Heart right ventricle (tissue), 16 donors: ENCODE measurements at regions not wholly inside any gene's neighbourhood (a gene's known extent, or its start where the extent isn't known, plus 50 kb on each side); places are given as distances from the start of the nearest gene placed in this dataset.
"Not testable (repeated sequence)": the region's sequence is repeated elsewhere in the genome, so short reads cannot be mapped to it uniquely, and the experiment has no call there.

Experiments used
- ATAC-seq, 8 donors: fragments of 200-7000 bp; cut with Tn5 transposase; one replicate each; pipeline ENCODE4 v1.9.1; 2020; ENCODE audit warnings: mild to moderate bottlenecking in 8 of 8, moderate library complexity in 8 of 8, moderate number of reproducible peaks in 1 of 8
- DNase-seq, 2 donors: peaks; one replicate each; pipeline ENCODE4 v3.0.0-alpha.2; 2020
- H3K27ac ChIP-seq, 10 donors: fragments of 200-600 bp; sonication (generic) in 2 of 10; one replicate each; pipeline versions ENCODE4 v1.5.0 to v1.8.0; 2020 to 2022; ENCODE audit warnings: mild to moderate bottlenecking in 3 of 10
- H3K27me3 ChIP-seq, 7 donors: fragments of 200-600 bp; one replicate each; pipeline ENCODE4 v1.8.0; 2021 to 2022; ENCODE audit warnings: mild to moderate bottlenecking in 2 of 7
- H3K36me3 ChIP-seq, 9 donors: fragments of 200-600 bp; sonication (generic) in 1 of 9; one replicate each; pipeline versions ENCODE4 v1.5.0 to v1.8.0; 2020 to 2022; ENCODE audit warnings: mild to moderate bottlenecking in 2 of 9
- H3K4me1 ChIP-seq, 9 donors: fragments of 200-600 bp; sonication (generic) in 1 of 9; one replicate each; pipeline versions ENCODE4 v1.5.0 to v1.8.0; 2020 to 2022; ENCODE audit warnings: mild to moderate bottlenecking in 4 of 9
- H3K4me3 ChIP-seq, 10 donors: fragments of 200-600 bp; sonication (generic) in 2 of 10; one replicate each; pipeline versions ENCODE4 v1.5.0 to v1.8.0; 2020 to 2022; ENCODE audit warnings: mild to moderate bottlenecking in 7 of 10, moderate library complexity in 2 of 10
- H3K9me3 ChIP-seq, 11 donors: fragments of 200-600 bp in 10 of 11; sonication (generic) in 2 of 11; one replicate each; pipeline versions ENCODE4 v1.5.0 to v1.8.0; 2013 to 2022; ENCODE audit warnings: mild to moderate bottlenecking in 2 of 11, control low read depth in 1 of 11, moderate library complexity in 1 of 11
- WGBS, 2 donors: extraction: QIAGEN DNeasy Blood & Tissue Kit; methylation state at CpG; one replicate each; pipeline ENCODE4 v1.1.7; 2013; ENCODE audit warnings: inconsistent platforms in 1 of 2; 5-methylcytosine and 5-hydroxymethylcytosine counted together
- intact Hi-C, 10 donors: fragments of 100-400 bp; cut with DNase I; formaldehyde crosslinking; loops; one replicate each; pipeline versions ENCODE4 v1.11.1 to v1.14.2; 2022
- TF ChIP-seq, protein P1 (sequence below), 9 donors: fragments of 200-600 bp; sonication (generic) in 2 of 9; IDR thresholded peaks; one replicate each; pipeline versions ENCODE4 v1.5.0 to v1.8.0; 2021 to 2022; ENCODE audit warnings: antibody characterized with exemption in 9 of 9, mild to moderate bottlenecking in 5 of 9, moderate library complexity in 1 of 9
- donor health status: Arrhythmogenic right ventricular cardiomyopathy.
- donor health status: ischemic (EF 13 %, LVEDD 7.1; RV severe dilation, severe dysfunction).
- donor health status: healthy with polysubstance abuse.
- donor health status: DM: no; HTN: yes; CAD: no.
- donor health status: DM: no; HTN: no; CAD: no.
- donor health status: ischemic (EF 25% LVEDD 6.9; RV normal size, moderate dysfunction).
- donor health status: ischemic (EF 25% LVEDD 5.7; RV mildly dilated, moderate dysfunction).
- donor health status: healthy.
- donor health status: DM: yes; HTN: yes; CAD: no.
- donor health status: Ischemic cardiomyopathy.
- donor health status: ischemic (EF 35%, LVEDD 5.7; RV mildly dilated, moderate dysfunction).
- donor health status: nonischemic (EF 11% LVEDD 7.7; RV severe dilation, severe dysfunction).
- donor health status: DM: yes; HTN: yes; CAD: no.
- donor health status: PGD.
- donor health status: ischemic (EF 29% LVEDD 5.4; RV normal size, mild dysfunction).
- donor health status: nonischemic (EF 23%, LVEDD 6.1; RV moderate dilation, normal function).

DNA sequence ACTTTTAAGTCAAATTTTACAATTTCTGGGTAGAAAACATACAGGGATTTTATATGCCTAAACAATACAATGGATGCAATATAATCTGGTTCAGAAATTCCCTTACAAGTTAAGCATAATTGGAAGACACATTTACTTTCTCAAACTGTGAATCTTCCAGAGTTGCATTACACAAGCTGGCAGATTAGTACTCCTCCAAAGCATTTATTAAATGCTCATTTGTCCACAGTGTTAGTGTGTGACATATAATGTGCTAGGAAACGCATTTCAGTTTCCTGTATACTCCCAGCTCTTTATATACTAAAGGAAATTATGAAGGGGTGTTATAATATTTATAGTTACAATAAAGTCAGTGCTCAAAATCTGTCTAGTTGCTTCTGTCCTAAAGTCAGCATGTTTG lies 239.0 kb upstream of the FIGN start:
- Histone ChIP-seq H3K36me3 (no peaks in the 10 kb centered on the region), H3K4me1 (peaks cover 0 to 12% (median 0%) of the 10 kb centered on the region in 9 donors), H3K27me3 (no peaks in the 10 kb centered on the region), H3K9me3 (peaks cover 0 to 10% (median 0%) of the 10 kb centered on the region in 11 donors), H3K27ac (no peak overlapping the region), H3K4me3 (no peak overlapping the region)
- TF ChIP-seq, protein P1, sequence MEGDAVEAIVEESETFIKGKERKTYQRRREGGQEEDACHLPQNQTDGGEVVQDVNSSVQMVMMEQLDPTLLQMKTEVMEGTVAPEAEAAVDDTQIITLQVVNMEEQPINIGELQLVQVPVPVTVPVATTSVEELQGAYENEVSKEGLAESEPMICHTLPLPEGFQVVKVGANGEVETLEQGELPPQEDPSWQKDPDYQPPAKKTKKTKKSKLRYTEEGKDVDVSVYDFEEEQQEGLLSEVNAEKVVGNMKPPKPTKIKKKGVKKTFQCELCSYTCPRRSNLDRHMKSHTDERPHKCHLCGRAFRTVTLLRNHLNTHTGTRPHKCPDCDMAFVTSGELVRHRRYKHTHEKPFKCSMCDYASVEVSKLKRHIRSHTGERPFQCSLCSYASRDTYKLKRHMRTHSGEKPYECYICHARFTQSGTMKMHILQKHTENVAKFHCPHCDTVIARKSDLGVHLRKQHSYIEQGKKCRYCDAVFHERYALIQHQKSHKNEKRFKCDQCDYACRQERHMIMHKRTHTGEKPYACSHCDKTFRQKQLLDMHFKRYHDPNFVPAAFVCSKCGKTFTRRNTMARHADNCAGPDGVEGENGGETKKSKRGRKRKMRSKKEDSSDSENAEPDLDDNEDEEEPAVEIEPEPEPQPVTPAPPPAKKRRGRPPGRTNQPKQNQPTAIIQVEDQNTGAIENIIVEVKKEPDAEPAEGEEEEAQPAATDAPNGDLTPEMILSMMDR (IDR thresholded peaks at IDR 0.05) = no peak
- no peak for ATAC-seq
- 58 to 63% methylated on average over 1 of the region's 1 CpG for WGBS, 2 donors
- no peak for DNase-seq
- intact Hi-C loops = no loop called here

DNA sequence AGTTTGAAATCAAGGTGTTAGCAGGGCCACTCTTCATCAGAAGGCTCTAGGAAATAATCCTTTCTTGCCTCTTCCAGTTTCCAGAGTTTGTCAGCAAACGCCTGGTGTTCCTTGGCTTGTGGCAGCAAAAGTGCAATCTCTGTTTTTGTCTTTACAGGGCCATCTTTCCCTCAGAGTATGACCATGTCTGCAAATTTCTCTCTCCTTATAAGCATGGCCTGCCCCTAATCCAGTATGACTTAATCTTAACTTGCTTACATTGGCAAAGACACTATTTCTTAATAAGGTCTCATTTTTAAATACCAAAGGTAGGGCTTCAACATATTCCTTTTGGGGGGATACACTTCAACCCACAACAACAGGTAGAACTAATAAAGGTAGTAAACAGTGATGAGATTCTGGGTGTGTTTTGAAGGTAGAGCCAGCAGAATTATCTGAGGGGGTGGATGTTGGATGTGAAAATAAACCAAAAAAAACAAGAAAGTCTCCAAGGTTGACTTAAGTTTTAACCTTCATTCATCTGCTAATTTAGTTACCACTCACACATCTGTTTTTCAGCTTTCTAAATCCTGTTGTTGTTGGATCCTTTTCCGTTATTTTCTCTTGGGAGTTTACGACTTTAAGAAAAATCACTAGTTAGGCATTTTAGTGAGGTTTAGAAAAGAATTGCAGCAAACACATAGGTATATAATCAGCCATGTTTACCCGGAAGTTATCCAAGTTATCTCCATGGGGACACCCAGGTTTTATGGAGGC lies 234.4 kb upstream of the FIGN start:
- TF ChIP-seq, protein P1 (IDR thresholded peaks at IDR 0.05) = no peak
- ATAC-seq = peak in 7 of 8 donors; percentile 29 to 90 (median 85)
- intact Hi-C loops = no loop called here
- Histone ChIP-seq H3K27ac (peak overlapping the region in 4 of 10 donors; percentile 25 to 50 (median 32)), H3K27me3 (no peaks in the 10 kb centered on the region), H3K36me3 (no peaks in the 10 kb centered on the region), H3K4me3 (no peak overlapping the region), H3K9me3 (peaks cover 0 to 14% (median 0%) of the 10 kb centered on the region in 11 donors), H3K4me1 (peaks cover 0 to 12% (median 0%) of the 10 kb centered on the region in 9 donors)
- DNase-seq = no peak
- WGBS, 2 donors = 49 to 58% methylated on average over 4 of the region's 4 CpGs

DNA sequence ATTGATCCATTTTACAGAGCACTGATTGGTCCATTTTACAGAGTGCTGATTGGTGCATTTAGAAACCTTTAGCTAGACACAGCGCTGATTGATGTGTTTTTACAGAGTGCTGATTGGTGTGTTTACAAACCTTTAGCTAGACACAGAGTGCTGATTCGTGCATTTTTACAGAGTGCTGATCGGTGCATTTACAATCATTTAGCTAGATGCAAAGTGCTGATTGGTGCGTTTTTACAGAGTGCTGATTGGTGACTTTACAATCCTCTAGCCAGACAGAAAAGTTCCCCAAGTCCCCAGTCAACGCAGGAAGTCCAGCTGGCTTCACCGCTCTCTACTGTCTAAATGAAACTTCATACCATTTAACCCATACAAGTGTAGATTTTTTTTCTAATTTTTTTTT lies 228.5 kb upstream of the FIGN start:
- H3K27me3 ChIP-seq, H3K4me3 ChIP-seq, DNase-seq, H3K36me3 ChIP-seq, H3K4me1 ChIP-seq, H3K9me3 ChIP-seq, intact Hi-C loops, H3K27ac ChIP-seq, ATAC-seq: not testable (repeated sequence)
- WGBS, 2 donors = 93 to 96% methylated on average over 6 of the region's 6 CpGs

DNA sequence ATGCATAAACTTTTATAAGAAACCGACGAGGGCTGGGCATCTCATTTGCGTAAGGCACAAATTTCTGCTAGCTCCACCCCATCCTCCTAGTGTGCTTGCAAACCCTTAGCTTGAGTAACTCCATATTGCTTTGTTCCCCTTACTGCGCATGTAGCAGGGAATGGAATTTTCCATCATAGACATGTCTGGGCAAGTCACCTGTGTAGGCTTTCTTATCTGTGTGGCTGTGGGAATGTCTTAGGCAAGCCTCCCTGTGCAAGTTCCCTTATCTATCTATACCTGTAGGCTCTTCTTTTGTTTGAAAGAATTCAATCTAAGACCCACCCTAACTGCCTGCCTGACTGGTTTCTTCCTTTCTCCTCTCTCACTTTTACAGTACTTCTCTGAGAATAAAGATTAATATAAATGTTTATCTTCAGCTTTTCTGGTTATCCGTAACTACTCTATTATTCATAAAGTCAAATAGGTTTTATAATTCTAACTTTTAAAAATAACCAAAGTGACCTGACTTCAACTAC lies 217.6 kb upstream of the FIGN start:
- no peak for DNase-seq
- intact Hi-C loops = no loop called here
- no peak for ATAC-seq
- Histone ChIP-seq H3K4me1 (peaks cover 0 to 5% (median 0%) of the 10 kb centered on the region in 9 donors), H3K36me3 (no peaks in the 10 kb centered on the region), H3K27ac (no peak overlapping the region), H3K4me3 (no peak overlapping the region), H3K27me3 (no peaks in the 10 kb centered on the region), H3K9me3 (peaks cover 0 to 5% (median 0%) of the 10 kb centered on the region in 11 donors)
- TF ChIP-seq, protein P1 (IDR thresholded peaks at IDR 0.05) = no peak
- WGBS, 2 donors = 97% methylated on average over 5 of the region's 5 CpGs

DNA sequence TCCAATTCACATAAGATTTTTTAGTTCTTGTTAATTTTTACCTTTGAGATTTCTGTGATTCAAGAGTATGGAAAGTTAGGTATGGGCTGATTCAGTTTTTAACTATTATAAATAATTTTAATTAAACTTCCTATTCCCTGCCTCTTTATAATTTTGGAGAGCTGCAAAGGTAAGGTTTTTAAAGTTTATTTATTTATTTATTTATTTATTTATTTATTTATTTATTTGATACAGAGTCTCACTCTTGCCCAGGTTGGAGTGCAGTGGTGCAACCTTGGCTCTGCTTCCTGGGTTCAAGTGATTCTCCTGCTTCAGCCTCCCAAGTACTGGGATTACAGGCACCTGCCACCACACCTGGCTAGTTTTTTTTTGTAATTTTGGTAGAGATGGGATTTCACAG lies 215.5 kb upstream of the FIGN start:
- Histone ChIP-seq H3K27ac (no peak overlapping the region), H3K27me3 (no peaks in the 10 kb centered on the region), H3K4me1 (peaks cover 0 to 5% (median 0%) of the 10 kb centered on the region in 9 donors), H3K4me3 (no peak overlapping the region), H3K9me3 (peaks cover 0 to 5% (median 0%) of the 10 kb centered on the region in 11 donors), H3K36me3 (no peaks in the 10 kb centered on the region)
- DNase-seq (no peak), ATAC-seq (no peak)
- TF ChIP-seq, protein P1 (IDR thresholded peaks at IDR 0.05) = no peak
- intact Hi-C loops = no loop called here
